IMR-90 (cell line): ENCODE measurements at regions not wholly inside any gene's neighbourhood (a gene's known extent, or its start where the extent isn't known, plus 50 kb on each side); places are given as distances from the start of the nearest gene placed in this dataset.

Source experiments
- ATAC-seq: fragments of 200-7000 bp; cut with Tn5 transposase; 2 replicates; pipeline ENCODE4 v1.9.1; 2020; ENCODE audit warnings: low read depth, mild to moderate bottlenecking, moderate library complexity
- BruUV-seq: library from RNA; stranded (reverse); fragments of 400-500 nt; replicated peaks from 2 replicates; lab custom pipeline; 2021; lab: Mats Ljungman, UMichigan
- CTCF ChIA-PET: fragments of 300-600 bp; formaldehyde crosslinking; extraction: SDS; loops from one replicate; lab custom pipeline; 2021; ENCODE audit warnings: antibody characterized with exemption; lab: Yijun Ruan, JAX
- POLR2A ChIA-PET: fragments of 300-600 bp; sonication (Branson Sonifier 250); formaldehyde crosslinking; loops from one replicate; lab custom pipeline; 2022; ENCODE audit warnings: antibody characterized with exemption; ENCODE audit not compliant: unreplicated experiment; lab: Charles Lee
- DNase-seq: peaks from one replicate; pipeline ENCODE4 v3.0.0; 2013
- H2AFZ ChIP-seq: replicated peaks from 2 replicates; pipeline ENCODE3; 2013; ENCODE audit warnings: low read length, mild to moderate bottlenecking; ENCODE audit not compliant: poor library complexity
- H2AK5ac ChIP-seq: 2 replicates; pipeline ENCODE4 v1.6.1; 2013; ENCODE audit warnings: low read depth, low read length, inconsistent platforms
- H2AK9ac ChIP-seq: replicated peaks from 2 replicates; pipeline ENCODE3; 2013; ENCODE audit warnings: mild to moderate bottlenecking, low read depth, low read length, moderate library complexity; ENCODE audit not compliant: poor library complexity
- H2BK120ac ChIP-seq: 2 replicates; pipeline ENCODE4 v1.6.1; 2013; ENCODE audit warnings: low read depth, low read length, inconsistent platforms
- H2BK15ac ChIP-seq: 3 replicates; pipeline ENCODE4 v1.6.1; 2013; ENCODE audit warnings: low read depth, low read length, inconsistent platforms
- H2BK20ac ChIP-seq: 2 replicates; pipeline ENCODE4 v1.6.1; 2013; ENCODE audit warnings: low read depth, mild to moderate bottlenecking, inconsistent platforms, low read length, moderate library complexity
- H2BK5ac ChIP-seq: 2 replicates; pipeline ENCODE4 v1.6.1; 2013; ENCODE audit warnings: mild to moderate bottlenecking, low read depth, low read length, inconsistent platforms; ENCODE audit not compliant: poor library complexity, severe bottlenecking
- H3K14ac ChIP-seq: replicated peaks from 2 replicates; pipeline ENCODE4 v1.6.1; 2013; ENCODE audit warnings: low read depth, low read length, inconsistent platforms
- H3K18ac ChIP-seq: 2 replicates; pipeline ENCODE4 v1.6.1; 2013; ENCODE audit warnings: low read depth, low read length, control low read depth
- H3K23ac ChIP-seq: 2 replicates; pipeline ENCODE4 v1.6.1; 2013; ENCODE audit warnings: low read depth, low read length, inconsistent platforms
- H3K27ac ChIP-seq: 2 replicates; pipeline ENCODE4 v1.5.1; 2013; ENCODE audit warnings: mild to moderate bottlenecking, control low read depth, low read length; ENCODE audit not compliant: insufficient read depth
- H3K27me3 ChIP-seq: 2 replicates; pipeline ENCODE4 v1.6.1; 2013; ENCODE audit warnings: low read length; ENCODE audit not compliant: control insufficient read depth, insufficient read depth
- H3K36me3 ChIP-seq: 2 replicates; pipeline ENCODE4 v1.6.1; 2013; ENCODE audit warnings: low read length, mixed read lengths; ENCODE audit not compliant: control insufficient read depth, insufficient read depth
- H3K4ac ChIP-seq: 2 replicates; pipeline ENCODE4 v1.6.1; 2013; ENCODE audit warnings: low read depth, low read length, inconsistent platforms
- H3K4me1 ChIP-seq: 2 replicates; pipeline ENCODE4 v1.6.1; 2013; ENCODE audit warnings: low read length, mixed read lengths; ENCODE audit not compliant: control insufficient read depth, insufficient read depth
- H3K4me2 ChIP-seq: 2 replicates; pipeline ENCODE4 v1.6.1; 2013; ENCODE audit warnings: low read depth, mild to moderate bottlenecking, control low read depth, low read length, moderate library complexity
- H3K4me3 ChIP-seq: 2 replicates; pipeline ENCODE4 v1.5.1; 2013; ENCODE audit warnings: low read depth, mild to moderate bottlenecking, control low read depth, low read length, moderate library complexity; ENCODE audit not compliant: insufficient read depth
- H3K56ac ChIP-seq: 2 replicates; pipeline ENCODE4 v1.6.1; 2013; ENCODE audit warnings: low read length, inconsistent platforms; ENCODE audit not compliant: insufficient read depth; ENCODE audit errors: extremely low read depth
- H3K79me1 ChIP-seq, 2 experiments: 2 replicates each; pipeline ENCODE4 v1.6.1; 2013; ENCODE audit warnings: low read length in 2 of 2, inconsistent platforms in 1 of 2, low read depth in 1 of 2
- H3K9ac ChIP-seq: 2 replicates; pipeline ENCODE4 v1.6.1; 2013; ENCODE audit warnings: low read depth, low read length, control low read depth
- H3K9me1 ChIP-seq: 2 replicates; pipeline ENCODE4 v1.6.1; 2013; ENCODE audit warnings: low read length, inconsistent platforms; ENCODE audit not compliant: insufficient read depth
- H3K9me3 ChIP-seq: 2 replicates; pipeline ENCODE4 v1.6.1; 2013; ENCODE audit warnings: low read length; ENCODE audit not compliant: control insufficient read depth, insufficient read depth
- H4K20me1 ChIP-seq: 2 replicates; pipeline ENCODE4 v1.6.1; 2013; ENCODE audit warnings: low read length, inconsistent platforms; ENCODE audit not compliant: insufficient read depth
- H4K5ac ChIP-seq: 2 replicates; pipeline ENCODE4 v1.6.1; 2013; ENCODE audit warnings: mild to moderate bottlenecking, low read depth, low read length, control low read depth
- H4K8ac ChIP-seq, 2 experiments: 2 replicates each; pipeline ENCODE4 v1.6.1; 2013; ENCODE audit warnings: low read depth in 2 of 2, low read length in 2 of 2, control low read depth in 1 of 2, inconsistent platforms in 1 of 2
- H4K91ac ChIP-seq: 2 replicates; pipeline ENCODE4 v1.6.1; 2013; ENCODE audit warnings: low read depth, low read length, inconsistent platforms; ENCODE audit not compliant: insufficient read depth
- BHLHE40 ChIP-seq: fragments of 150-350 bp; IDR thresholded peaks from 2 replicates; pipeline ENCODE4 v1.6.1; 2016; ENCODE audit warnings: mild to moderate bottlenecking, low read depth, low read length
- CHD1 ChIP-seq: IDR thresholded peaks from 2 replicates; pipeline ENCODE4 v1.6.1; 2012; ENCODE audit warnings: low read depth, low read length, improper control_type of control experiment
- FOS ChIP-seq: fragments of 150-350 bp; IDR thresholded peaks from 2 replicates; pipeline ENCODE4 v1.6.1; 2016; ENCODE audit warnings: low read depth, low read length
- MAFK ChIP-seq: IDR thresholded peaks from 2 replicates; pipeline ENCODE4 v1.6.1; 2012; ENCODE audit warnings: low read depth, low read length, improper control_type of control experiment
- NFE2L2 ChIP-seq: fragments of 150-350 bp; IDR thresholded peaks from 2 replicates; pipeline ENCODE4 v1.6.1; 2016; ENCODE audit warnings: low read depth, mild to moderate bottlenecking, low read length
- RAD21 ChIP-seq: IDR thresholded peaks from 2 replicates; pipeline ENCODE4 v1.6.1; 2012; ENCODE audit warnings: low read length, improper control_type of control experiment
- RCOR1 ChIP-seq: IDR thresholded peaks from 2 replicates; pipeline ENCODE4 v1.6.1; 2012; ENCODE audit warnings: mild to moderate bottlenecking, low read length, improper control_type of control experiment; ENCODE audit not compliant: insufficient replicate concordance
- SMC3 ChIP-seq: fragments of 150-350 bp; IDR thresholded peaks from 2 replicates; pipeline ENCODE4 v1.6.1; 2016; ENCODE audit warnings: low read depth, mild to moderate bottlenecking, antibody characterized with exemption, low read length, moderate library complexity
- WGBS, 2 experiments: methylation state at CpG; one replicate each; pipeline versions ENCODE4 v1.1.5 to v1.1.7; 2013; ENCODE audit warnings: missing lambda C conversion rate in 2 of 2; ENCODE audit not compliant: insufficient read length in 1 of 2; ENCODE audit errors: extremely low coverage in 2 of 2; 5-methylcytosine and 5-hydroxymethylcytosine counted together
- dilution Hi-C: fragments of 300-500 bp; cut with HindIII; formaldehyde crosslinking; loops from one replicate; pipeline ENCODE4 v1.14.3; 2018; ENCODE audit warnings: low sequenced_read_pairs; ENCODE audit not compliant: unreplicated experiment
- in situ Hi-C: fragments of 300-500 bp; cut with MboI; formaldehyde crosslinking; loops from 3 replicates; pipeline ENCODE4 v1.14.3; 2019; ENCODE audit warnings: low sequenced_read_pairs, inconsistent platforms, mixed read lengths
- intact Hi-C: fragments of 100-400 bp; cut with micrococcal nuclease; formaldehyde crosslinking; loops from 2 replicates; pipeline ENCODE4 v1.10.0; 2022
- TF ChIP-seq, protein P1 (sequence below): fragments of 150-350 bp; IDR thresholded peaks from 2 replicates; pipeline ENCODE4 v1.6.1; 2017; ENCODE audit warnings: mild to moderate bottlenecking, antibody characterized with exemption, low read length, low read depth
- TF ChIP-seq, protein P2 (sequence below): conservative IDR thresholded peaks from 2 replicates; pipeline ENCODE4 v1.5.1; 2012; ENCODE audit warnings: mild to moderate bottlenecking, low read depth, low read length, improper control_type of control experiment
- TF ChIP-seq, protein P3 (sequence below): fragments of 150-350 bp; IDR thresholded peaks from 2 replicates; pipeline ENCODE4 v1.6.1; 2016; ENCODE audit warnings: low read depth, mild to moderate bottlenecking, low read length, moderate library complexity, borderline replicate concordance

DNA sequence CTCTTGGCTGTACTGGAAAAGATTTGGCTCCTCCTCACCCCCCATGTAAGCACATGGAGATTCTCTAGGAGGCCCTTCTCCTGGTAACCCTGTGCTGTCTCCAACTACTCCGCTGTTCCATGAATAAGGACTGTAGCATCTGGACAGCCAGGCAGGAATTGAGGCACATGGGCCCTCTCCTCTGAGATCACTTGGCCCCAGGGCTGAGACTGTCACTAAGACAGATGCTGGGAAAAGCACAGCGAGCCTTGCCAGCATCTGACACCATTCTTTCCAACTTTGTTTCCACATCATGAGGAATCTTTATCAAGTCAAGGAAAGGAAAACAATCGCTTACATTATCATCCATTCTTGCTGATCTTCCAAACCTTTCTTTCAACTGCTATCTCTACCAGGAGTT lies 222.6 kb upstream of the INTU start:
- Histone ChIP-seq H3K27me3 (no peaks in the 10 kb centered on the region), H2AK9ac (no peak overlapping the region), H2BK120ac (no peak overlapping the region), H2BK5ac (no peak overlapping the region), H2BK20ac (no peak overlapping the region), H3K27ac (no peak overlapping the region), H4K91ac (no peak overlapping the region), H3K4ac (no peak overlapping the region), H3K18ac (no peak overlapping the region), H3K36me3 (no peaks in the 10 kb centered on the region), H3K9me3 (peaks cover 5% of the 10 kb centered on the region), H3K14ac (no peak overlapping the region), H3K9me1 (no peaks in the 10 kb centered on the region), H3K23ac (no peak overlapping the region), H4K8ac (no peak overlapping the region), H3K4me3 (no peak overlapping the region), H4K20me1 (no peaks in the 10 kb centered on the region), H4K5ac (no peak overlapping the region), H3K56ac (no peak overlapping the region), H2BK15ac (no peak overlapping the region), H3K4me2 (no peak overlapping the region), H3K79me1 (no peaks in the 10 kb centered on the region), H3K4me1 (no peaks in the 10 kb centered on the region), H3K9ac (no peak overlapping the region), H2AFZ (no peak overlapping the region), H2AK5ac (no peak overlapping the region)
- dilution Hi-C loops (no loop called here), intact Hi-C loops (no loop called here), in situ Hi-C loops (no loop called here)
- no peak for ATAC-seq
- no peak for DNase-seq
- POLR2A ChIA-PET = no interaction called here
- no TSS peak for BruUV-seq
- TF ChIP-seq, protein P1, sequence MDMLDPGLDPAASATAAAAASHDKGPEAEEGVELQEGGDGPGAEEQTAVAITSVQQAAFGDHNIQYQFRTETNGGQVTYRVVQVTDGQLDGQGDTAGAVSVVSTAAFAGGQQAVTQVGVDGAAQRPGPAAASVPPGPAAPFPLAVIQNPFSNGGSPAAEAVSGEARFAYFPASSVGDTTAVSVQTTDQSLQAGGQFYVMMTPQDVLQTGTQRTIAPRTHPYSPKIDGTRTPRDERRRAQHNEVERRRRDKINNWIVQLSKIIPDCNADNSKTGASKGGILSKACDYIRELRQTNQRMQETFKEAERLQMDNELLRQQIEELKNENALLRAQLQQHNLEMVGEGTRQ = no peak
- TF ChIP-seq CHD1 (no peak), SMC3 (no peak), FOS (no peak), MAFK (no peak), RAD21 (no peak), RCOR1 (no peak), BHLHE40 (no peak), NFE2L2 (no peak)
- TF ChIP-seq, protein P2, sequence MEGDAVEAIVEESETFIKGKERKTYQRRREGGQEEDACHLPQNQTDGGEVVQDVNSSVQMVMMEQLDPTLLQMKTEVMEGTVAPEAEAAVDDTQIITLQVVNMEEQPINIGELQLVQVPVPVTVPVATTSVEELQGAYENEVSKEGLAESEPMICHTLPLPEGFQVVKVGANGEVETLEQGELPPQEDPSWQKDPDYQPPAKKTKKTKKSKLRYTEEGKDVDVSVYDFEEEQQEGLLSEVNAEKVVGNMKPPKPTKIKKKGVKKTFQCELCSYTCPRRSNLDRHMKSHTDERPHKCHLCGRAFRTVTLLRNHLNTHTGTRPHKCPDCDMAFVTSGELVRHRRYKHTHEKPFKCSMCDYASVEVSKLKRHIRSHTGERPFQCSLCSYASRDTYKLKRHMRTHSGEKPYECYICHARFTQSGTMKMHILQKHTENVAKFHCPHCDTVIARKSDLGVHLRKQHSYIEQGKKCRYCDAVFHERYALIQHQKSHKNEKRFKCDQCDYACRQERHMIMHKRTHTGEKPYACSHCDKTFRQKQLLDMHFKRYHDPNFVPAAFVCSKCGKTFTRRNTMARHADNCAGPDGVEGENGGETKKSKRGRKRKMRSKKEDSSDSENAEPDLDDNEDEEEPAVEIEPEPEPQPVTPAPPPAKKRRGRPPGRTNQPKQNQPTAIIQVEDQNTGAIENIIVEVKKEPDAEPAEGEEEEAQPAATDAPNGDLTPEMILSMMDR = no peak
- TF ChIP-seq, protein P3, sequence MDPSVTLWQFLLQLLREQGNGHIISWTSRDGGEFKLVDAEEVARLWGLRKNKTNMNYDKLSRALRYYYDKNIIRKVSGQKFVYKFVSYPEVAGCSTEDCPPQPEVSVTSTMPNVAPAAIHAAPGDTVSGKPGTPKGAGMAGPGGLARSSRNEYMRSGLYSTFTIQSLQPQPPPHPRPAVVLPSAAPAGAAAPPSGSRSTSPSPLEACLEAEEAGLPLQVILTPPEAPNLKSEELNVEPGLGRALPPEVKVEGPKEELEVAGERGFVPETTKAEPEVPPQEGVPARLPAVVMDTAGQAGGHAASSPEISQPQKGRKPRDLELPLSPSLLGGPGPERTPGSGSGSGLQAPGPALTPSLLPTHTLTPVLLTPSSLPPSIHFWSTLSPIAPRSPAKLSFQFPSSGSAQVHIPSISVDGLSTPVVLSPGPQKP = no peak
- no CpG with 5 or more reads among the region's 3 CpGs for WGBS, 2 experiments
- CTCF ChIA-PET = interaction anchor here (0.6 kb wide), 1 partner anchor 147 kb away, joined by 3 read pairs; no protein-coding TSS in a partner anchor
